Lung (tissue), 11 donors: ENCODE measurements at regions not wholly inside any gene's neighbourhood (a gene's known extent, or its start where the extent isn't known, plus 50 kb on each side); places are given as distances from the start of the nearest gene placed in this dataset.

Experiments used
- ATAC-seq: fragments of 200-7000 bp; cut with Tn5 transposase; one replicate; pipeline ENCODE4 v1.9.1; 2020; ENCODE audit warnings: moderate number of reproducible peaks; ENCODE audit not compliant: insufficient read depth, low FRiP score
- DNase-seq, 3 donors: peaks; one replicate each; pipeline ENCODE4 v3.0.0-alpha.2; 2013 to 2017
- H3K27ac ChIP-seq, 2 donors: one replicate each; pipeline ENCODE4 v1.5.1; 2013; ENCODE audit warnings: mild to moderate bottlenecking in 2 of 2, moderate library complexity in 2 of 2, control low read depth in 1 of 2, inconsistent platforms in 1 of 2, low read depth in 1 of 2, low read length in 1 of 2
- H3K27me3 ChIP-seq, 3 donors: one replicate each; pipeline ENCODE4 v1.5.1; 2013; ENCODE audit warnings: low read length in 2 of 3; ENCODE audit not compliant: control insufficient read depth in 3 of 3, insufficient read depth in 3 of 3
- H3K36me3 ChIP-seq, 4 donors: one replicate each; pipeline ENCODE4 v1.5.1; 2013; ENCODE audit warnings: low read length in 4 of 4, mild to moderate bottlenecking in 1 of 4, moderate library complexity in 1 of 4; ENCODE audit not compliant: control insufficient read depth in 4 of 4, insufficient read depth in 4 of 4
- H3K4me1 ChIP-seq, 5 donors: one replicate each; pipeline ENCODE4 v1.5.1; 2013; ENCODE audit warnings: low read length in 5 of 5, mild to moderate bottlenecking in 2 of 5, moderate library complexity in 1 of 5; ENCODE audit not compliant: control insufficient read depth in 5 of 5, insufficient read depth in 5 of 5
- H3K4me3 ChIP-seq: one replicate; pipeline ENCODE4 v1.5.1; 2013; ENCODE audit warnings: mild to moderate bottlenecking, control low read depth, moderate library complexity
- H3K9ac ChIP-seq, 2 donors: one replicate each; pipeline ENCODE4 v1.5.1; 2013; ENCODE audit warnings: low read length in 2 of 2, control low read depth in 1 of 2; ENCODE audit not compliant: insufficient read depth in 1 of 2
- H3K9me3 ChIP-seq, 4 donors: one replicate each; pipeline ENCODE4 v1.5.1; 2013; ENCODE audit warnings: low read length in 3 of 4, mild to moderate bottlenecking in 1 of 4, moderate library complexity in 1 of 4; ENCODE audit not compliant: control insufficient read depth in 4 of 4, insufficient read depth in 3 of 4
- WGBS, 2 donors: extraction: QIAGEN DNeasy Blood & Tissue Kit; methylation state at CpG; one replicate each; pipeline ENCODE4 v1.1.7; 2013; 5-methylcytosine and 5-hydroxymethylcytosine counted together
- TF ChIP-seq, protein P1 (sequence below): IDR thresholded peaks from 2 replicates; pipeline ENCODE4 v1.5.1; 2012; ENCODE audit warnings: mild to moderate bottlenecking; ENCODE audit errors: control extremely low read depth, extremely low read depth
- donor health status: control.
- donor health status: control.
- donor health status: Bipolar disorder and iron deficiency.
- donor health status: healthy.
- donor health status: DM: yes; HTN: yes; CAD: no.

DNA sequence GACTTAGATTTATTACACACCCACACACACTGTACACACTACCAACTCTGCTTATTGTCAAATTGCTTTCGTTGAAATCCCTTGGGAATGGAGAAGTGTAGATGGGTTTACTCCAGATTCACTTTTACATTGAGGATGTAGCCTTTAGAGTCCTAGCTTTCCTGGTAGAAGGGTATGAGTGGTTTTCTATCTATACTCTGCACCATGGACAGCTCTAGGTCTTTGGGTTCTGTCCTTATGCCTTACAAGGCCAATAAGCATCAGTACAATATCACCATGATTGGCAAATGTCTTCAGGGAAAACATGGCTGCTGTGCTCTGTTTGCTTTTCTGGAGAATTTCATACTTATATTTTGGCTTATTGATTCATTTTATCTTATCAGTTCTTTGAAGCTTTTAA lies 1063.9 kb downstream of the SLC6A15 start:
- Histone ChIP-seq H3K27me3 (no peaks in the 10 kb centered on the region), H3K27ac (no peak overlapping the region), H3K4me3 (no peak overlapping the region), H3K36me3 (no peaks in the 10 kb centered on the region), H3K9me3 (no peaks in the 10 kb centered on the region), H3K4me1 (no peaks in the 10 kb centered on the region), H3K9ac (no peak overlapping the region)
- ATAC-seq, result no peak
- no peak for DNase-seq
- WGBS, 2 donors, result 70 to 76% methylated on average over 1 of the region's 1 CpG
- TF ChIP-seq, protein P1, sequence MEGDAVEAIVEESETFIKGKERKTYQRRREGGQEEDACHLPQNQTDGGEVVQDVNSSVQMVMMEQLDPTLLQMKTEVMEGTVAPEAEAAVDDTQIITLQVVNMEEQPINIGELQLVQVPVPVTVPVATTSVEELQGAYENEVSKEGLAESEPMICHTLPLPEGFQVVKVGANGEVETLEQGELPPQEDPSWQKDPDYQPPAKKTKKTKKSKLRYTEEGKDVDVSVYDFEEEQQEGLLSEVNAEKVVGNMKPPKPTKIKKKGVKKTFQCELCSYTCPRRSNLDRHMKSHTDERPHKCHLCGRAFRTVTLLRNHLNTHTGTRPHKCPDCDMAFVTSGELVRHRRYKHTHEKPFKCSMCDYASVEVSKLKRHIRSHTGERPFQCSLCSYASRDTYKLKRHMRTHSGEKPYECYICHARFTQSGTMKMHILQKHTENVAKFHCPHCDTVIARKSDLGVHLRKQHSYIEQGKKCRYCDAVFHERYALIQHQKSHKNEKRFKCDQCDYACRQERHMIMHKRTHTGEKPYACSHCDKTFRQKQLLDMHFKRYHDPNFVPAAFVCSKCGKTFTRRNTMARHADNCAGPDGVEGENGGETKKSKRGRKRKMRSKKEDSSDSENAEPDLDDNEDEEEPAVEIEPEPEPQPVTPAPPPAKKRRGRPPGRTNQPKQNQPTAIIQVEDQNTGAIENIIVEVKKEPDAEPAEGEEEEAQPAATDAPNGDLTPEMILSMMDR, result no peak

DNA sequence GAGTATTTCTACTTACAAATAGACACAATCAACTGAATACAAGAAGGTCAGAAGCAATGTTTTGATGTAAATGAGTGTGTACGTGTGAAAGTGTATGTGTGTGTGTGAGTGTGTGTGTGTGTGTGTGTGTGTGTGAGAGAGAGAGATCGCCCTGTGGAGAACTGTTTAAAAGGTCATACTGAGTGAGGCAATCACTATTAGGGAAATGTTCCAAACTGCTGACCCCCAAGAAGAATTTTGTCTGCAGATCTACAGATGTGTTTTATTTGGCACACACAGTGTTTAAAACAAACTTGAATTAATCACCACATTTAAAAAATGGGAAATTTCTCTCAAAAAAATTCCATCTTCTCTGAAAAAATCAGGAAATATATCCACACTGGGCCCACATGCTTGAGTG lies 1069.1 kb downstream of the SLC6A15 start:
- DNase-seq (peak in 1 of 3 donors; percentile 39), ATAC-seq (no peak)
- H3K4me1 ChIP-seq, result no peaks in the 10 kb centered on the region
- H3K9ac ChIP-seq, result no peak overlapping the region
- WGBS, 2 donors, result 68 to 69% methylated on average over 2 of the region's 2 CpGs
- TF ChIP-seq, protein P1, result no peak
- H3K4me3 ChIP-seq, result no peak overlapping the region
- no peaks in the 10 kb centered on the region for H3K27me3 ChIP-seq
- no peaks in the 10 kb centered on the region for H3K9me3 ChIP-seq
- H3K36me3 ChIP-seq, result no peaks in the 10 kb centered on the region
- no peak overlapping the region for H3K27ac ChIP-seq

DNA sequence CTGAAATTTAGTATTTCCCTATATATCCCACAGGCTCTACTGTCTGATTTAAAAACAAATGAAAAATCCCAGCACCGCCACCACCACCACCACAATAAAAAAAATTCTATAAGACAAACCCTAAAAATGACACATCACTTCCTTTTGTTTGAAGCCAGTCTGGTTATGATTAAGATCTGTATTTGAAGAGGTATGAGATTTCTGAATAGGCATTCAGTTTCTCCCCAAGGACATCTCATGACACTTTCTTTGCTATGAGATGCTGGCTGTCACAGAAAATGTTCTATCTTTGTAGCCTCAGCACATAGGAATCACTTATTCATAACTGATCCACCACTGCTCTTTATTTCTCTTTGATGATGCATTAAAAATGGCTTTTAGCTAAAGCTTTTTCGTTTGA lies 1071.0 kb downstream of the SLC6A15 start:
- Histone ChIP-seq H3K4me3 (no peak overlapping the region), H3K27me3 (no peaks in the 10 kb centered on the region), H3K4me1 (no peaks in the 10 kb centered on the region), H3K9me3 (no peaks in the 10 kb centered on the region), H3K36me3 (no peaks in the 10 kb centered on the region), H3K27ac (no peak overlapping the region), H3K9ac (no peak overlapping the region)
- DNase-seq (no peak), ATAC-seq (no peak)
- 70 to 79% methylated on average over 2 of the region's 2 CpGs for WGBS, 2 donors
- TF ChIP-seq, protein P1, result no peak

DNA sequence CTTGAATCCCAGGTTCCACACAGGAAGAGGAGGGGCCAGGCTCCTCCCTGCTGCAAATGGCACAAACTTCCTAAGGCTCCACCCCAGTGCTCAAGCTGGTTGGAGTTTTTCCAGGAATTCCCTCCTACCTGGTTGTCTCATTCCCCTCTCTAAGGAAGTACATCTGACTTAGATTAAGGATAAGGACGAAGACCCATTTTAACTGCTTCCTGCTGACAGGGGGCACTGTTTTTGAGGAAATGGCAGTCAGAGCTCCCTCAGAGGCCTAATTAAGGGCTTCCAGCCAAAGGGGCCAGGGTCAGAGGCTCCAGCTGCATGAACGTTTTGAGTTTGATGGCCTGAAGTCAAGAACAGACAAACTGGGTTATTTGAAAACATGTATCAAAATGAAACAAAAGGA lies 1084.7 kb downstream of the SLC6A15 start:
- ATAC-seq (no peak), DNase-seq (peak; percentile 58 to 76 (median 65))

More for the DNA sequence above, 1084.7 kb downstream of the SLC6A15 start:
- Histone ChIP-seq H3K4me1 (peaks cover 0 to 8% (median 0%) of the 10 kb centered on the region in 5 donors), H3K27ac (no peak overlapping the region), H3K27me3 (no peaks in the 10 kb centered on the region), H3K4me3 (no peak overlapping the region), H3K36me3 (no peaks in the 10 kb centered on the region), H3K9me3 (no peaks in the 10 kb centered on the region), H3K9ac (no peak overlapping the region)
- WGBS, 2 donors, result 17 to 34% methylated on average over 2 of the region's 2 CpGs
- TF ChIP-seq, protein P1, result no peak
